SK-N-SH treated with all-trans-retinoic acid at 6 μM for 48 hours (cell line): ENCODE measurements at regions not wholly inside any gene's neighbourhood (a gene's known extent, or its start where the extent isn't known, plus 50 kb on each side); places are given as distances from the start of the nearest gene placed in this dataset.
A peak's percentile ranks its signal among the peaks of the same experiment; 100 is the strongest.

Source experiments
- ATAC-seq: fragments of 200-7000 bp; cut with Tn5 transposase; 3 replicates; pipeline ENCODE4 v1.9.1; 2020; ENCODE audit warnings: mild to moderate bottlenecking, moderate library complexity
- ARNTL ChIP-seq: fragments of 450-650 bp; formaldehyde crosslinking; IDR thresholded peaks from 2 replicates; pipeline ENCODE4 v1.5.0; 2020; ENCODE audit warnings: low read depth, mild to moderate bottlenecking, moderate library complexity, borderline replicate concordance
- BACH2 ChIP-seq: fragments of 250-450 bp; sonication (Bioruptor Pico); IDR thresholded peaks from 2 replicates; pipeline ENCODE4 v1.9.0; 2021; ENCODE audit warnings: mild to moderate bottlenecking, borderline replicate concordance
- CSDC2 ChIP-seq: fragments of 250-450 bp; sonication (Bioruptor Pico); IDR thresholded peaks from 2 replicates; pipeline ENCODE4 v1.5.0; 2020; ENCODE audit warnings: mild to moderate bottlenecking, moderate library complexity
- CSRNP3 ChIP-seq: fragments of 250-450 bp; sonication (Bioruptor Pico); IDR thresholded peaks from 2 replicates; pipeline ENCODE4 v1.5.1; 2021; ENCODE audit warnings: mild to moderate bottlenecking, moderate library complexity
- GLIS3 ChIP-seq: fragments of 250-450 bp; sonication (Bioruptor Pico); IDR thresholded peaks from 2 replicates; pipeline ENCODE4 v1.5.0; 2020; ENCODE audit warnings: mild to moderate bottlenecking, moderate library complexity
- ISL1 ChIP-seq: fragments of 250-450 bp; sonication (Bioruptor Pico); IDR thresholded peaks from 2 replicates; pipeline ENCODE4 v2.1.2; 2022; ENCODE audit warnings: mild to moderate bottlenecking, moderate library complexity
- OSR1 ChIP-seq: fragments of 250-450 bp; sonication (Bioruptor Pico); IDR thresholded peaks from 2 replicates; pipeline ENCODE4 v1.8.0; 2022; ENCODE audit warnings: moderate library complexity, mild to moderate bottlenecking, inconsistent platforms
- PPARA ChIP-seq: fragments of 250-450 bp; sonication (Bioruptor Pico); IDR thresholded peaks from 2 replicates; pipeline ENCODE4 v1.5.0; 2020; ENCODE audit warnings: mild to moderate bottlenecking, borderline replicate concordance
- RARB ChIP-seq: fragments of 250-450 bp; sonication (Bioruptor Pico); IDR thresholded peaks from 2 replicates; pipeline ENCODE4 v1.8.0; 2021; ENCODE audit warnings: mild to moderate bottlenecking, moderate library complexity
- SNAI2 ChIP-seq: fragments of 250-450 bp; sonication (Bioruptor Pico); IDR thresholded peaks from 2 replicates; pipeline ENCODE4 v1.5.0; 2020; ENCODE audit warnings: mild to moderate bottlenecking, moderate library complexity
- TCF4 ChIP-seq: fragments of 250-450 bp; sonication (Bioruptor Pico); IDR thresholded peaks from 2 replicates; pipeline ENCODE4 v1.8.0; 2021; ENCODE audit warnings: mild to moderate bottlenecking, moderate library complexity, borderline replicate concordance
- TOX ChIP-seq: fragments of 250-450 bp; sonication (Bioruptor Pico); IDR thresholded peaks from 2 replicates; pipeline ENCODE4 v1.8.0; 2021; ENCODE audit warnings: mild to moderate bottlenecking, moderate library complexity, borderline replicate concordance
- ZC3H10 ChIP-seq: fragments of 250-450 bp; sonication (Bioruptor Pico); IDR thresholded peaks from 2 replicates; pipeline ENCODE4 v1.5.1; 2021; ENCODE audit warnings: mild to moderate bottlenecking, moderate library complexity
- ZFP3 ChIP-seq: fragments of 250-450 bp; sonication (Bioruptor Pico); IDR thresholded peaks from 2 replicates; pipeline ENCODE4 v1.5.0; 2020; ENCODE audit warnings: mild to moderate bottlenecking, moderate library complexity
- ZFP30 ChIP-seq: fragments of 450-650 bp; formaldehyde crosslinking; IDR thresholded peaks from 2 replicates; pipeline ENCODE4 v1.5.0; 2022; ENCODE audit warnings: mild to moderate bottlenecking, moderate library complexity
- ZNF565 ChIP-seq: fragments of 450-650 bp; formaldehyde crosslinking; conservative IDR thresholded peaks from 2 replicates; pipeline ENCODE4 v1.5.0; 2020; ENCODE audit warnings: low read depth, mild to moderate bottlenecking, moderate library complexity
- ZNF8 ChIP-seq: fragments of 450-650 bp; formaldehyde crosslinking; IDR thresholded peaks from 2 replicates; pipeline ENCODE4 v1.5.0; 2020; ENCODE audit warnings: mild to moderate bottlenecking, moderate library complexity
- TF ChIP-seq, protein P1 (sequence below): fragments of 250-450 bp; sonication (Bioruptor Pico); IDR thresholded peaks from 2 replicates; pipeline ENCODE4 v1.5.1; 2020; ENCODE audit warnings: low read depth, mild to moderate bottlenecking, moderate library complexity
- TF ChIP-seq, protein P2 (sequence below): fragments of 250-450 bp; sonication (Bioruptor Pico); IDR thresholded peaks from 2 replicates; pipeline ENCODE4 v1.5.0; 2020; ENCODE audit warnings: mild to moderate bottlenecking, moderate library complexity
- TF ChIP-seq, protein P3 (sequence below): fragments of 250-450 bp; sonication (Bioruptor Pico); IDR thresholded peaks from 2 replicates; pipeline ENCODE4 v1.8.0; 2020; ENCODE audit warnings: mild to moderate bottlenecking, moderate library complexity, borderline replicate concordance

GRCh38 chr5:17405976-17406375 lies 92.1 kb upstream of the TAF11L2 start:
- no peak for ATAC-seq
- TF ChIP-seq CSDC2 (CRISPR knock-in tag) = no peak
- no peak for TF ChIP-seq SNAI2 (CRISPR knock-in tag)
- no peak for TF ChIP-seq ZC3H10 (CRISPR knock-in tag)
- TF ChIP-seq, protein P1, sequence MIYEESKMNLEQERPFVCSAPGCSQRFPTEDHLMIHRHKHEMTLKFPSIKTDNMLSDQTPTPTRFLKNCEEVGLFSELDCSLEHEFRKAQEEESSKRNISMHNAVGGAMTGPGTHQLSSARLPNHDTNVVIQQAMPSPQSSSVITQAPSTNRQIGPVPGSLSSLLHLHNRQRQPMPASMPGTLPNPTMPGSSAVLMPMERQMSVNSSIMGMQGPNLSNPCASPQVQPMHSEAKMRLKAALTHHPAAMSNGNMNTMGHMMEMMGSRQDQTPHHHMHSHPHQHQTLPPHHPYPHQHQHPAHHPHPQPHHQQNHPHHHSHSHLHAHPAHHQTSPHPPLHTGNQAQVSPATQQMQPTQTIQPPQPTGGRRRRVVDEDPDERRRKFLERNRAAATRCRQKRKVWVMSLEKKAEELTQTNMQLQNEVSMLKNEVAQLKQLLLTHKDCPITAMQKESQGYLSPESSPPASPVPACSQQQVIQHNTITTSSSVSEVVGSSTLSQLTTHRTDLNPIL (CRISPR knock-in tag) = no peak
- TF ChIP-seq, protein P2, sequence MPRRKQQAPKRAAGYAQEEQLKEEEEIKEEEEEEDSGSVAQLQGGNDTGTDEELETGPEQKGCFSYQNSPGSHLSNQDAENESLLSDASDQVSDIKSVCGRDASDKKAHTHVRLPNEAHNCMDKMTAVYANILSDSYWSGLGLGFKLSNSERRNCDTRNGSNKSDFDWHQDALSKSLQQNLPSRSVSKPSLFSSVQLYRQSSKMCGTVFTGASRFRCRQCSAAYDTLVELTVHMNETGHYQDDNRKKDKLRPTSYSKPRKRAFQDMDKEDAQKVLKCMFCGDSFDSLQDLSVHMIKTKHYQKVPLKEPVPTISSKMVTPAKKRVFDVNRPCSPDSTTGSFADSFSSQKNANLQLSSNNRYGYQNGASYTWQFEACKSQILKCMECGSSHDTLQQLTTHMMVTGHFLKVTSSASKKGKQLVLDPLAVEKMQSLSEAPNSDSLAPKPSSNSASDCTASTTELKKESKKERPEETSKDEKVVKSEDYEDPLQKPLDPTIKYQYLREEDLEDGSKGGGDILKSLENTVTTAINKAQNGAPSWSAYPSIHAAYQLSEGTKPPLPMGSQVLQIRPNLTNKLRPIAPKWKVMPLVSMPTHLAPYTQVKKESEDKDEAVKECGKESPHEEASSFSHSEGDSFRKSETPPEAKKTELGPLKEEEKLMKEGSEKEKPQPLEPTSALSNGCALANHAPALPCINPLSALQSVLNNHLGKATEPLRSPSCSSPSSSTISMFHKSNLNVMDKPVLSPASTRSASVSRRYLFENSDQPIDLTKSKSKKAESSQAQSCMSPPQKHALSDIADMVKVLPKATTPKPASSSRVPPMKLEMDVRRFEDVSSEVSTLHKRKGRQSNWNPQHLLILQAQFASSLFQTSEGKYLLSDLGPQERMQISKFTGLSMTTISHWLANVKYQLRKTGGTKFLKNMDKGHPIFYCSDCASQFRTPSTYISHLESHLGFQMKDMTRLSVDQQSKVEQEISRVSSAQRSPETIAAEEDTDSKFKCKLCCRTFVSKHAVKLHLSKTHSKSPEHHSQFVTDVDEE = no peak
- TF ChIP-seq CSRNP3 = no peak
- TF ChIP-seq RARB (CRISPR knock-in tag) = no peak
- TF ChIP-seq ZFP3 (CRISPR knock-in tag) = no peak
- no peak for TF ChIP-seq GLIS3 (CRISPR knock-in tag)

DNA sequence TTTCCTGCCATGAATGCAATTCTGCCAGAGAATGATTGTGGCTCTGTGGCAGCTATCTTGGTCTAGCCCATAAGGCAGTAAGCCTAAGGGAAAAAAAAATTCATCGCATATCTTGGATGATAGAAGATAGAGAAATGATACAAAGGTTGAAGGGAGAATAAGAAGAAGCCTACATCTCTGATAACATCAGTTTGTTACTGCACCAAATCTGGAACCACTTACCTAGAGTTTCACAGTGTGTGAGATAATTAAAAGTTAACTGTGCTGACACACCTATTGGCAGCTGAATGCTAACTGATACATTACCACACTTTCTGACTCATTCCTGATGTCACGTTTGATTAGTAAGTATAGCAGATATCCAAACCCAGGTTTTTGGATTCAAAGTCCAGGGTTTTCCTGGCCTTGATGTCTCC lies 91.6 kb upstream of the TAF11L2 start:
- no peak; the same call in 2 of the 3 replicates for ATAC-seq
- TF ChIP-seq ISL1 (CRISPR knock-in tag) = 0 out of 2 replicates have a peak, but pooled peaks have one; percentile 19
- TF ChIP-seq ZC3H10 (CRISPR knock-in tag) = no peak
- no peak for TF ChIP-seq CSDC2 (CRISPR knock-in tag)
- no peak for TF ChIP-seq TOX

GRCh38 chr5:17411436-17412402 lies 86.3 kb upstream of the TAF11L2 start:
- TF ChIP-seq CSRNP3 (no peak), ISL1 (CRISPR knock-in tag) (no peak), RARB (CRISPR knock-in tag) (no peak), ZFP3 (CRISPR knock-in tag) (no peak), TOX (no peak), CSDC2 (CRISPR knock-in tag) (no peak), SNAI2 (CRISPR knock-in tag) (no peak), ZNF565 (CRISPR knock-in tag) (no peak), ZFP30 (CRISPR knock-in tag) (no peak), GLIS3 (CRISPR knock-in tag) (no peak), ZNF8 (CRISPR knock-in tag) (no peak), PPARA (no peak), BACH2 (CRISPR knock-in tag) (no peak), OSR1 (CRISPR knock-in tag) (no peak), TCF4 (CRISPR knock-in tag) (no peak), ARNTL (no peak)
- TF ChIP-seq, protein P2 = no peak
- TF ChIP-seq, protein P3, sequence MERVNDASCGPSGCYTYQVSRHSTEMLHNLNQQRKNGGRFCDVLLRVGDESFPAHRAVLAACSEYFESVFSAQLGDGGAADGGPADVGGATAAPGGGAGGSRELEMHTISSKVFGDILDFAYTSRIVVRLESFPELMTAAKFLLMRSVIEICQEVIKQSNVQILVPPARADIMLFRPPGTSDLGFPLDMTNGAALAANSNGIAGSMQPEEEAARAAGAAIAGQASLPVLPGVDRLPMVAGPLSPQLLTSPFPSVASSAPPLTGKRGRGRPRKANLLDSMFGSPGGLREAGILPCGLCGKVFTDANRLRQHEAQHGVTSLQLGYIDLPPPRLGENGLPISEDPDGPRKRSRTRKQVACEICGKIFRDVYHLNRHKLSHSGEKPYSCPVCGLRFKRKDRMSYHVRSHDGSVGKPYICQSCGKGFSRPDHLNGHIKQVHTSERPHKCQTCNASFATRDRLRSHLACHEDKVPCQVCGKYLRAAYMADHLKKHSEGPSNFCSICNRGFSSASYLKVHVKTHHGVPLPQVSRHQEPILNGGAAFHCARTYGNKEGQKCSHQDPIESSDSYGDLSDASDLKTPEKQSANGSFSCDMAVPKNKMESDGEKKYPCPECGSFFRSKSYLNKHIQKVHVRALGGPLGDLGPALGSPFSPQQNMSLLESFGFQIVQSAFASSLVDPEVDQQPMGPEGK = no peak
- TF ChIP-seq, protein P1 (CRISPR knock-in tag) = no peak
- ATAC-seq = no peak
